SU-DHL-6 (cell line): ENCODE measurements at regions not wholly inside any gene's neighbourhood (a gene's known extent, or its start where the extent isn't known, plus 50 kb on each side); places are given as distances from the start of the nearest gene placed in this dataset.

ENCODE experiments used
- EZH2phosphoT487 ChIP-seq: fragments of 200-600 bp; sonication (generic), shearing (Covaris generic); conservative IDR thresholded peaks from 2 replicates; pipeline ENCODE4 v1.6.1; 2018; ENCODE audit warnings: mild to moderate bottlenecking, antibody characterized with exemption, low read length, moderate library complexity, mixed read lengths
- TF ChIP-seq, protein P1 (sequence below): fragments of 200-600 bp; sonication (generic); IDR thresholded peaks from one replicate; pipeline ENCODE4 v1.5.1; 2017; ENCODE audit warnings: antibody characterized with exemption, mild to moderate bottlenecking, low read length, moderate library complexity; ENCODE audit not compliant: insufficient read depth, poor library complexity, severe bottlenecking

DNA sequence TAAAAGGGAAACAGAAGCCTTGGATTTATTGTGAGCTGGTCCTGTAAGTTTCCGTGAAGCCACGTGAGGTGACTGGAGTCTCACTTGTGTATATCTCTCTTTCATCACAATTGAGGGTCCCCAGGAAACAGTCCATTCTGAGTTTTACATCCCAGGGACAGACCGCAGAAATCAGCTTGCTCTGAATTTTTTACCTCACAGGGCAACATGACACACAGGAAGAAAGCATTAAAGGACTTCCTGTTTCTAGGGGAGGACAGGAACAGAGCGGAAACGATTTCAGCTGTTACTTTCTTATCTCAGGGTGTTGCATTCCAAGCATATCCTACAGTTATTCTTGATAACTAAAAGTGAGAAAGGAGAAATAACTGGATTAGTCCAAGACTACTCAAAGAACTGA lies 553.5 kb downstream of the TRAM1L1 start:
- TF ChIP-seq, protein P1, sequence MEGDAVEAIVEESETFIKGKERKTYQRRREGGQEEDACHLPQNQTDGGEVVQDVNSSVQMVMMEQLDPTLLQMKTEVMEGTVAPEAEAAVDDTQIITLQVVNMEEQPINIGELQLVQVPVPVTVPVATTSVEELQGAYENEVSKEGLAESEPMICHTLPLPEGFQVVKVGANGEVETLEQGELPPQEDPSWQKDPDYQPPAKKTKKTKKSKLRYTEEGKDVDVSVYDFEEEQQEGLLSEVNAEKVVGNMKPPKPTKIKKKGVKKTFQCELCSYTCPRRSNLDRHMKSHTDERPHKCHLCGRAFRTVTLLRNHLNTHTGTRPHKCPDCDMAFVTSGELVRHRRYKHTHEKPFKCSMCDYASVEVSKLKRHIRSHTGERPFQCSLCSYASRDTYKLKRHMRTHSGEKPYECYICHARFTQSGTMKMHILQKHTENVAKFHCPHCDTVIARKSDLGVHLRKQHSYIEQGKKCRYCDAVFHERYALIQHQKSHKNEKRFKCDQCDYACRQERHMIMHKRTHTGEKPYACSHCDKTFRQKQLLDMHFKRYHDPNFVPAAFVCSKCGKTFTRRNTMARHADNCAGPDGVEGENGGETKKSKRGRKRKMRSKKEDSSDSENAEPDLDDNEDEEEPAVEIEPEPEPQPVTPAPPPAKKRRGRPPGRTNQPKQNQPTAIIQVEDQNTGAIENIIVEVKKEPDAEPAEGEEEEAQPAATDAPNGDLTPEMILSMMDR: no peak
- no peak for TF ChIP-seq EZH2phosphoT487
